ENCODE measurements at regions not wholly inside any gene's neighbourhood (a gene's known extent, or its start where the extent isn't known, plus 50 kb on each side); places are given as distances from the start of the nearest gene placed in this dataset.

GRCh38 chr3:118196183-118196582 is 838.5 kb downstream of the IGSF11 start:
- TF ChIP-seq GATA2 (IDR thresholded peaks at IDR 0.05; ENCODE audit: low read depth, low read length) (no peak), GATA3 (IDR thresholded peaks at IDR 0.05; ENCODE audit: low read depth, low read length) (no peak)
